Neural crest cell (in vitro differentiated cells): ENCODE measurements at regions not wholly inside any gene's neighbourhood (a gene's known extent, or its start where the extent isn't known, plus 50 kb on each side); places are given as distances from the start of the nearest gene placed in this dataset.

Experiments
- DNase-seq: peaks from one replicate; pipeline ENCODE4 v3.0.0; 2021; ENCODE audit warnings: low read depth, mixed read lengths, low spot score
- H3K27ac Mint-ChIP-seq: one replicate; pipeline ENCODE4 v1.8.0; 2021; ENCODE audit warnings: mild to moderate bottlenecking, mixed read lengths; ENCODE audit not compliant: unreplicated experiment
- H3K27me3 Mint-ChIP-seq: 2 replicates; pipeline ENCODE4 v1.8.0; 2021; ENCODE audit warnings: low read depth, mild to moderate bottlenecking, mixed read lengths
- H3K36me3 Mint-ChIP-seq: 2 replicates; pipeline ENCODE4 v1.8.0; 2021; ENCODE audit warnings: low read depth, mild to moderate bottlenecking, mixed read lengths
- H3K4me1 Mint-ChIP-seq: 2 replicates; pipeline ENCODE4 v1.8.0; 2021; ENCODE audit warnings: mixed read lengths
- H3K4me3 Mint-ChIP-seq: one replicate; pipeline ENCODE4 v1.8.0; 2021; ENCODE audit warnings: mild to moderate bottlenecking, mixed read lengths
- H3K9me3 Mint-ChIP-seq: 2 replicates; pipeline ENCODE4 v1.8.0; 2021; ENCODE audit warnings: mixed read lengths
- CTCF ChIP-seq: fragments of 200-600 bp; sonication (generic); conservative IDR thresholded peaks from 2 replicates; pipeline ENCODE4 v1.5.0; 2021; ENCODE audit warnings: antibody characterized with exemption, mild to moderate bottlenecking

GRCh38 chr2:53347269-53347668 is 420.3 kb upstream of the CHAC2 start:
- TF ChIP-seq CTCF: no peak

GRCh38 chr2:53342248-53342647 is 425.4 kb upstream of the CHAC2 start:
- Mint-ChIP-seq H3K9me3 (no peaks in the 10 kb centered on the region), H3K36me3 (no peaks in the 10 kb centered on the region), H3K4me3 (no peak overlapping the region), H3K27ac (no peak overlapping the region), H3K27me3 (peaks cover 2% of the 10 kb centered on the region), H3K4me1 (no peaks in the 10 kb centered on the region)
- DNase-seq: no peak
- TF ChIP-seq CTCF: no peak

More at GRCh38 chr2:53347269-53347668, 420.3 kb upstream of the CHAC2 start:
- Mint-ChIP-seq H3K4me3 (no peak overlapping the region), H3K27me3 (peaks cover 2% of the 10 kb centered on the region), H3K4me1 (no peaks in the 10 kb centered on the region), H3K27ac (no peak overlapping the region), H3K36me3 (no peaks in the 10 kb centered on the region), H3K9me3 (no peaks in the 10 kb centered on the region)
- no peak for DNase-seq

GRCh38 chr2:53334610-53335009 is 433.0 kb upstream of the CHAC2 start:
- Mint-ChIP-seq H3K9me3 (no peaks in the 10 kb centered on the region), H3K4me1 (no peaks in the 10 kb centered on the region), H3K4me3 (no peak overlapping the region), H3K27ac (no peak overlapping the region), H3K27me3 (no peaks in the 10 kb centered on the region), H3K36me3 (no peaks in the 10 kb centered on the region)
- TF ChIP-seq CTCF: no peak
- no peak for DNase-seq

GRCh38 chr2:53331667-53332066 is 435.9 kb upstream of the CHAC2 start:
- H3K9me3 Mint-ChIP-seq: no peaks in the 10 kb centered on the region
- no peaks in the 10 kb centered on the region for H3K4me1 Mint-ChIP-seq
- no peak overlapping the region for H3K27ac Mint-ChIP-seq
- H3K4me3 Mint-ChIP-seq: no peak overlapping the region
- no peaks in the 10 kb centered on the region for H3K36me3 Mint-ChIP-seq
- no peak for DNase-seq
- TF ChIP-seq CTCF: no peak
- no peaks in the 10 kb centered on the region for H3K27me3 Mint-ChIP-seq

- no peaks in the 10 kb centered on the region for H3K4me1 Mint-ChIP-seq
- no peaks in the 10 kb centered on the region for H3K27me3 Mint-ChIP-seq
- H3K36me3 Mint-ChIP-seq: no peaks in the 10 kb centered on the region
- DNase-seq: no peak
- H3K9me3 Mint-ChIP-seq: no peaks in the 10 kb centered on the region
- no peak overlapping the region for H3K4me3 Mint-ChIP-seq
- no peak overlapping the region for H3K27ac Mint-ChIP-seq
- TF ChIP-seq CTCF: no peak
These were observed 449.7 kb upstream of the CHAC2 start for GRCh38 chr2:53317861-53318260.

GRCh38 chr2:53315149-53315548 is 452.5 kb upstream of the CHAC2 start:
- H3K4me3 Mint-ChIP-seq: no peak overlapping the region
- no peak overlapping the region for H3K27ac Mint-ChIP-seq
- no peak for DNase-seq
- H3K27me3 Mint-ChIP-seq: no peaks in the 10 kb centered on the region
- no peaks in the 10 kb centered on the region for H3K4me1 Mint-ChIP-seq
- no peak for TF ChIP-seq CTCF
- no peaks in the 10 kb centered on the region for H3K36me3 Mint-ChIP-seq
- peaks cover 4% of the 10 kb centered on the region for H3K9me3 Mint-ChIP-seq
